Pancreas (tissue), 10 donors: ENCODE measurements at regions not wholly inside any gene's neighbourhood (a gene's known extent, or its start where the extent isn't known, plus 50 kb on each side); places are given as distances from the start of the nearest gene placed in this dataset.

Source experiments
- ATAC-seq, 4 donors: fragments of 200-7000 bp; cut with Tn5 transposase; one replicate each; pipeline versions ENCODE4 v1.8.0 to v1.9.1; 2020; ENCODE audit warnings: mild to moderate bottlenecking in 4 of 4, moderate library complexity in 4 of 4
- DNase-seq, 6 donors: peaks; one replicate each; pipeline ENCODE4 v3.0.0-alpha.2; 2020
- FAIRE-seq: peaks from 2 replicates; lab custom pipeline; 2012; peaks lifted over from hg19 to GRCh38; lab: Jason Lieb, UNC
- H3K27ac ChIP-seq, 4 donors: fragments of 200-600 bp; sonication (generic); 1 replicate in 3 of 4; 2 replicates in 1 of 4; pipeline versions ENCODE4 v1.5.0 to v1.8.0; 2020
- H3K27me3 ChIP-seq, 4 donors: fragments of 200-600 bp; one replicate each; pipeline ENCODE4 v1.8.0; 2021
- H3K36me3 ChIP-seq, 3 donors: fragments of 200-600 bp; sonication (generic) in 1 of 3; one replicate each; pipeline versions ENCODE4 v1.5.0 to v1.8.0; 2020 to 2021
- H3K4me1 ChIP-seq, 3 donors: fragments of 200-600 bp; one replicate each; pipeline ENCODE4 v1.8.0; 2021
- H3K4me3 ChIP-seq, 4 donors: fragments of 200-600 bp; sonication (generic) in 2 of 4; one replicate each; pipeline versions ENCODE4 v1.5.0 to v1.8.0; 2020 to 2021
- H3K9me3 ChIP-seq, 4 donors: fragments of 200-600 bp; one replicate each; pipeline ENCODE4 v1.8.0; 2021
- CTCF ChIP-seq, 4 donors: fragments of 200-600 bp; sonication (generic) in 3 of 4; IDR thresholded peaks; one replicate each; pipeline versions ENCODE4 v1.5.0 to v1.8.0; 2021; ENCODE audit warnings: antibody characterized with exemption in 4 of 4
- WGBS, 2 donors: extraction: QIAGEN DNeasy Blood & Tissue Kit; methylation state at CpG; one replicate each; pipeline ENCODE4 v1.1.7; 2013; 5-methylcytosine and 5-hydroxymethylcytosine counted together
- intact Hi-C, 3 donors: fragments of 100-400 bp; cut with DNase I; formaldehyde crosslinking; loops; one replicate each; pipeline versions ENCODE4 v1.11.1 to v1.14.2; 2022
- donor health status: healthy with polysubstance abuse.
- donor health status: DM: no; HTN: no; CAD: no; lungs with moderate emphysema.
- donor health status: DM: no; HTN: no; CAD: no.
- donor health status: control.
- donor health status: control.
- donor health status: Bipolar disorder and iron deficiency.
- donor health status: DM: yes; HTN: yes; CAD: no.
- donor health status: DM: no; HTN: no; CAD: no.
- donor health status: DM: no; HTN: no; CAD: no.
- donor health status: DM: yes; HTN: yes; CAD: no.

GRCh38 chr10:31705136-31705535 lies 223.5 kb downstream of the ARHGAP12 start:
- FAIRE-seq (no peak), DNase-seq (no peak), ATAC-seq (no peak)
- Histone ChIP-seq H3K36me3 (no peaks in the 10 kb centered on the region), H3K4me3 (no peak overlapping the region), H3K27me3 (no peaks in the 10 kb centered on the region), H3K9me3 (no peaks in the 10 kb centered on the region), H3K4me1 (peaks cover 0 to 5% (median 0%) of the 10 kb centered on the region in 3 donors), H3K27ac (no peak overlapping the region)
- 85 to 89% methylated on average over 3 of the region's 3 CpGs for WGBS, 2 donors
- intact Hi-C loops = no loop called here
- no peak for TF ChIP-seq CTCF (IDR thresholded peaks at IDR 0.05)

- 94 to 95% methylated on average over 1 of the region's 1 CpG for WGBS, 2 donors
- DNase-seq = no peak
- H3K4me3 ChIP-seq = no peak overlapping the region
- intact Hi-C loops = no loop called here
- TF ChIP-seq CTCF (IDR thresholded peaks at IDR 0.05) = no peak
- H3K27me3 ChIP-seq = no peaks in the 10 kb centered on the region
- H3K9me3 ChIP-seq = no peaks in the 10 kb centered on the region
- FAIRE-seq = no peak
- no peak overlapping the region for H3K27ac ChIP-seq
- ATAC-seq = no peak
- H3K4me1 ChIP-seq = peaks cover 0 to 2% (median 0%) of the 10 kb centered on the region in 3 donors
- H3K36me3 ChIP-seq = no peaks in the 10 kb centered on the region
These were observed 224.4 kb downstream of the ARHGAP12 start for GRCh38 chr10:31704195-31704594.

GRCh38 chr10:31702954-31703353 lies 225.7 kb downstream of the ARHGAP12 start:
- no peaks in the 10 kb centered on the region for H3K36me3 ChIP-seq
- TF ChIP-seq CTCF (IDR thresholded peaks at IDR 0.05) = no peak
- no peak overlapping the region for H3K4me3 ChIP-seq
- H3K9me3 ChIP-seq = no peaks in the 10 kb centered on the region
- no peak overlapping the region for H3K27ac ChIP-seq
- no peak for DNase-seq
- no peaks in the 10 kb centered on the region for H3K27me3 ChIP-seq
- no peak for ATAC-seq
- no peak for FAIRE-seq
- intact Hi-C loops = no loop called here
- WGBS, 2 donors = 79 to 90% methylated on average over 4 of the region's 4 CpGs
- no peaks in the 10 kb centered on the region for H3K4me1 ChIP-seq

GRCh38 chr10:31702005-31702404 lies 226.6 kb downstream of the ARHGAP12 start:
- Histone ChIP-seq H3K4me1 (no peaks in the 10 kb centered on the region), H3K27ac (peak overlapping the region in 1 of 4 donors; percentile 5), H3K9me3 (no peaks in the 10 kb centered on the region), H3K36me3 (no peaks in the 10 kb centered on the region), H3K4me3 (no peak overlapping the region), H3K27me3 (no peaks in the 10 kb centered on the region)
- TF ChIP-seq CTCF (IDR thresholded peaks at IDR 0.05) = no peak
- 79 to 97% methylated on average over 2 of the region's 2 CpGs for WGBS, 2 donors
- DNase-seq = no peak
- intact Hi-C loops = no loop called here
- no peak for FAIRE-seq
- peak in 1 of 4 donors; percentile 14 for ATAC-seq

GRCh38 chr10:31701546-31701945 lies 227.1 kb downstream of the ARHGAP12 start:
- no peak for DNase-seq
- Histone ChIP-seq H3K36me3 (no peaks in the 10 kb centered on the region), H3K4me3 (no peak overlapping the region), H3K9me3 (no peaks in the 10 kb centered on the region), H3K27ac (peak overlapping the region in 1 of 4 donors; percentile 5), H3K4me1 (no peaks in the 10 kb centered on the region), H3K27me3 (no peaks in the 10 kb centered on the region)
- no peak for ATAC-seq
- FAIRE-seq = no peak
- 51 to 80% methylated on average over 5 of the region's 5 CpGs for WGBS, 2 donors
- no peak for TF ChIP-seq CTCF (IDR thresholded peaks at IDR 0.05)
- intact Hi-C loops = no loop called here
